ENCODE measurements at regions not wholly inside any gene's neighbourhood (a gene's known extent, or its start where the extent isn't known, plus 50 kb on each side); places are given as distances from the start of the nearest gene placed in this dataset.

GRCh38 chr21:28268685-28269084 lies 724.0 kb downstream of the LTN1 start:
- no peaks in the 10 kb centered on the region for H3K36me3 ChIP-seq (ENCODE audit: insufficient read depth, low read length)
- no peaks in the 10 kb centered on the region for H3K4me1 ChIP-seq (ENCODE audit: insufficient read depth, low read length)
- no peak overlapping the region for H3K9ac ChIP-seq (ENCODE audit: low read depth, low read length)
- 90% methylated on average over 4 of the region's 4 CpGs for WGBS
- no peaks in the 10 kb centered on the region for H3K27me3 ChIP-seq (ENCODE audit: insufficient read depth, low read length)
- no peak overlapping the region for H3K27ac ChIP-seq (ENCODE audit: low read depth, low read length)
- H3K4me3 ChIP-seq (ENCODE audit: low read length): no peak overlapping the region
- H3K9me3 ChIP-seq (ENCODE audit: insufficient read depth, low read depth, low read length): no peaks in the 10 kb centered on the region

- no peak overlapping the region for H3K9ac ChIP-seq (ENCODE audit: low read depth, low read length)
- H3K4me1 ChIP-seq (ENCODE audit: insufficient read depth, low read length): no peaks in the 10 kb centered on the region
- no peak overlapping the region for H3K4me3 ChIP-seq (ENCODE audit: low read length)
- H3K36me3 ChIP-seq (ENCODE audit: insufficient read depth, low read length): no peaks in the 10 kb centered on the region
- H3K9me3 ChIP-seq (ENCODE audit: insufficient read depth, low read depth, low read length): no peaks in the 10 kb centered on the region
- H3K27me3 ChIP-seq (ENCODE audit: insufficient read depth, low read length): no peaks in the 10 kb centered on the region
- no peak overlapping the region for H3K27ac ChIP-seq (ENCODE audit: low read depth, low read length)
- WGBS: 92% methylated on average over 6 of the region's 6 CpGs
Measured at GRCh38 chr21:28267449-28267848, 725.2 kb downstream of the LTN1 start.

- Histone ChIP-seq H3K9ac (ENCODE audit: low read depth, low read length) (no peak overlapping the region), H3K4me1 (ENCODE audit: insufficient read depth, low read length) (no peaks in the 10 kb centered on the region), H3K36me3 (ENCODE audit: insufficient read depth, low read length) (no peaks in the 10 kb centered on the region), H3K4me3 (ENCODE audit: low read length) (no peak overlapping the region), H3K27ac (ENCODE audit: low read depth, low read length) (no peak overlapping the region), H3K9me3 (ENCODE audit: insufficient read depth, low read depth, low read length) (no peaks in the 10 kb centered on the region), H3K27me3 (ENCODE audit: insufficient read depth, low read length) (no peaks in the 10 kb centered on the region)
- WGBS: no CpG with 5 or more reads among the region's 1 CpG
Measured at GRCh38 chr21:28266061-28266460, 726.6 kb downstream of the LTN1 start.

- Histone ChIP-seq H3K9ac (ENCODE audit: low read depth, low read length) (no peak overlapping the region), H3K36me3 (ENCODE audit: insufficient read depth, low read length) (no peaks in the 10 kb centered on the region), H3K27ac (ENCODE audit: low read depth, low read length) (no peak overlapping the region), H3K27me3 (ENCODE audit: insufficient read depth, low read length) (no peaks in the 10 kb centered on the region), H3K9me3 (ENCODE audit: insufficient read depth, low read depth, low read length) (no peaks in the 10 kb centered on the region), H3K4me3 (ENCODE audit: low read length) (no peak overlapping the region), H3K4me1 (ENCODE audit: insufficient read depth, low read length) (no peaks in the 10 kb centered on the region)
- 98% methylated on average over 4 of the region's 4 CpGs for WGBS
Measured at GRCh38 chr21:28263974-28264373, 728.7 kb downstream of the LTN1 start.

- 80% methylated on average over 1 of the region's 1 CpG for WGBS
- H3K9me3 ChIP-seq (ENCODE audit: insufficient read depth, low read depth, low read length): no peaks in the 10 kb centered on the region
- H3K9ac ChIP-seq (ENCODE audit: low read depth, low read length): no peak overlapping the region
- no peaks in the 10 kb centered on the region for H3K36me3 ChIP-seq (ENCODE audit: insufficient read depth, low read length)
- H3K27me3 ChIP-seq (ENCODE audit: insufficient read depth, low read length): no peaks in the 10 kb centered on the region
- H3K4me3 ChIP-seq (ENCODE audit: low read length): no peak overlapping the region
- H3K4me1 ChIP-seq (ENCODE audit: insufficient read depth, low read length): no peaks in the 10 kb centered on the region
- no peak overlapping the region for H3K27ac ChIP-seq (ENCODE audit: low read depth, low read length)
Measured at GRCh38 chr21:28261298-28261697, 731.4 kb downstream of the LTN1 start.

GRCh38 chr21:28257276-28257675 lies 735.4 kb downstream of the LTN1 start:
- H3K4me1 ChIP-seq (ENCODE audit: insufficient read depth, low read length): no peaks in the 10 kb centered on the region
- no peaks in the 10 kb centered on the region for H3K36me3 ChIP-seq (ENCODE audit: insufficient read depth, low read length)
- H3K27ac ChIP-seq (ENCODE audit: low read depth, low read length): no peak overlapping the region
- no peak overlapping the region for H3K9ac ChIP-seq (ENCODE audit: low read depth, low read length)
- whole genome bisulfite sequencing: 91% methylated on average over 3 of the region's 3 CpGs
- H3K27me3 ChIP-seq (ENCODE audit: insufficient read depth, low read length): no peaks in the 10 kb centered on the region
- no peak overlapping the region for H3K4me3 ChIP-seq (ENCODE audit: low read length)
- H3K9me3 ChIP-seq (ENCODE audit: insufficient read depth, low read depth, low read length): no peaks in the 10 kb centered on the region

- no peaks in the 10 kb centered on the region for H3K27me3 ChIP-seq (ENCODE audit: insufficient read depth, low read length)
- H3K4me3 ChIP-seq (ENCODE audit: low read length): no peak overlapping the region
- no peaks in the 10 kb centered on the region for H3K36me3 ChIP-seq (ENCODE audit: insufficient read depth, low read length)
- no peaks in the 10 kb centered on the region for H3K9me3 ChIP-seq (ENCODE audit: insufficient read depth, low read depth, low read length)
- no peaks in the 10 kb centered on the region for H3K4me1 ChIP-seq (ENCODE audit: insufficient read depth, low read length)
- no peak overlapping the region for H3K9ac ChIP-seq (ENCODE audit: low read depth, low read length)
- no peak overlapping the region for H3K27ac ChIP-seq (ENCODE audit: low read depth, low read length)
- 97% methylated on average over 6 of the region's 6 CpGs for WGBS
Measured at GRCh38 chr21:28256837-28257236, 735.8 kb downstream of the LTN1 start.

- Histone ChIP-seq H3K4me3 (ENCODE audit: low read length) (no peak overlapping the region), H3K36me3 (ENCODE audit: insufficient read depth, low read length) (no peaks in the 10 kb centered on the region), H3K4me1 (ENCODE audit: insufficient read depth, low read length) (no peaks in the 10 kb centered on the region), H3K9me3 (ENCODE audit: insufficient read depth, low read depth, low read length) (no peaks in the 10 kb centered on the region), H3K27me3 (ENCODE audit: insufficient read depth, low read length) (no peaks in the 10 kb centered on the region), H3K9ac (ENCODE audit: low read depth, low read length) (no peak overlapping the region), H3K27ac (ENCODE audit: low read depth, low read length) (no peak overlapping the region)
- 77% methylated on average over 1 of the region's 1 CpG for WGBS
Measured at GRCh38 chr21:28256420-28256831, 736.3 kb downstream of the LTN1 start.

- Histone ChIP-seq H3K36me3 (ENCODE audit: insufficient read depth, low read length) (no peaks in the 10 kb centered on the region), H3K9ac (ENCODE audit: low read depth, low read length) (no peak overlapping the region), H3K4me3 (ENCODE audit: low read length) (no peak overlapping the region), H3K27me3 (ENCODE audit: insufficient read depth, low read length) (no peaks in the 10 kb centered on the region), H3K4me1 (ENCODE audit: insufficient read depth, low read length) (peaks cover 9% of the 10 kb centered on the region; the same call in 1 of the 2 replicates), H3K9me3 (ENCODE audit: insufficient read depth, low read depth, low read length) (no peaks in the 10 kb centered on the region), H3K27ac (ENCODE audit: low read depth, low read length) (no peak overlapping the region)
- WGBS: 100% methylated on average over 3 of the region's 5 CpGs
Measured at GRCh38 chr21:28253961-28254360, 738.7 kb downstream of the LTN1 start.

- Histone ChIP-seq H3K9me3 (ENCODE audit: insufficient read depth, low read depth, low read length) (no peaks in the 10 kb centered on the region), H3K36me3 (ENCODE audit: insufficient read depth, low read length) (no peaks in the 10 kb centered on the region), H3K27me3 (ENCODE audit: insufficient read depth, low read length) (no peaks in the 10 kb centered on the region), H3K4me1 (ENCODE audit: insufficient read depth, low read length) (peaks cover 9% of the 10 kb centered on the region; the same call in 1 of the 2 replicates), H3K4me3 (ENCODE audit: low read length) (no peak overlapping the region), H3K9ac (ENCODE audit: low read depth, low read length) (no peak overlapping the region), H3K27ac (ENCODE audit: low read depth, low read length) (no peak overlapping the region)
- 100% methylated on average over 1 of the region's 3 CpGs for WGBS
Measured at GRCh38 chr21:28253338-28253737, 739.3 kb downstream of the LTN1 start.

GRCh38 chr21:28252928-28253327 lies 739.7 kb downstream of the LTN1 start:
- peaks cover 9% of the 10 kb centered on the region; the same call in 1 of the 2 replicates for H3K4me1 ChIP-seq (ENCODE audit: insufficient read depth, low read length)

GRCh38 chr21:28250946-28251345 lies 741.7 kb downstream of the LTN1 start:
- 94% methylated on average over 4 of the region's 4 CpGs for WGBS
- Histone ChIP-seq H3K9ac (ENCODE audit: low read depth, low read length) (no peak overlapping the region), H3K36me3 (ENCODE audit: insufficient read depth, low read length) (no peaks in the 10 kb centered on the region), H3K27me3 (ENCODE audit: insufficient read depth, low read length) (no peaks in the 10 kb centered on the region), H3K27ac (ENCODE audit: low read depth, low read length) (no peak overlapping the region), H3K9me3 (ENCODE audit: insufficient read depth, low read depth, low read length) (no peaks in the 10 kb centered on the region), H3K4me3 (ENCODE audit: low read length) (no peak overlapping the region), H3K4me1 (ENCODE audit: insufficient read depth, low read length) (peaks cover 9% of the 10 kb centered on the region; the same call in 1 of the 2 replicates)

More at GRCh38 chr21:28252928-28253327, 739.7 kb downstream of the LTN1 start:
- Histone ChIP-seq H3K36me3 (ENCODE audit: insufficient read depth, low read length) (no peaks in the 10 kb centered on the region), H3K27ac (ENCODE audit: low read depth, low read length) (no peak overlapping the region), H3K27me3 (ENCODE audit: insufficient read depth, low read length) (no peaks in the 10 kb centered on the region), H3K9me3 (ENCODE audit: insufficient read depth, low read depth, low read length) (no peaks in the 10 kb centered on the region), H3K4me3 (ENCODE audit: low read length) (no peak overlapping the region), H3K9ac (ENCODE audit: low read depth, low read length) (no peak overlapping the region)
- WGBS: 85% methylated on average over 1 of the region's 2 CpGs
